ENCODE measurements at regions not wholly inside any gene's neighbourhood (a gene's known extent, or its start where the extent isn't known, plus 50 kb on each side); places are given as distances from the start of the nearest gene placed in this dataset.
"Not testable (repeated sequence)": the region's sequence is repeated elsewhere in the genome, so short reads cannot be mapped to it uniquely, and the experiment has no call there.

DNA sequence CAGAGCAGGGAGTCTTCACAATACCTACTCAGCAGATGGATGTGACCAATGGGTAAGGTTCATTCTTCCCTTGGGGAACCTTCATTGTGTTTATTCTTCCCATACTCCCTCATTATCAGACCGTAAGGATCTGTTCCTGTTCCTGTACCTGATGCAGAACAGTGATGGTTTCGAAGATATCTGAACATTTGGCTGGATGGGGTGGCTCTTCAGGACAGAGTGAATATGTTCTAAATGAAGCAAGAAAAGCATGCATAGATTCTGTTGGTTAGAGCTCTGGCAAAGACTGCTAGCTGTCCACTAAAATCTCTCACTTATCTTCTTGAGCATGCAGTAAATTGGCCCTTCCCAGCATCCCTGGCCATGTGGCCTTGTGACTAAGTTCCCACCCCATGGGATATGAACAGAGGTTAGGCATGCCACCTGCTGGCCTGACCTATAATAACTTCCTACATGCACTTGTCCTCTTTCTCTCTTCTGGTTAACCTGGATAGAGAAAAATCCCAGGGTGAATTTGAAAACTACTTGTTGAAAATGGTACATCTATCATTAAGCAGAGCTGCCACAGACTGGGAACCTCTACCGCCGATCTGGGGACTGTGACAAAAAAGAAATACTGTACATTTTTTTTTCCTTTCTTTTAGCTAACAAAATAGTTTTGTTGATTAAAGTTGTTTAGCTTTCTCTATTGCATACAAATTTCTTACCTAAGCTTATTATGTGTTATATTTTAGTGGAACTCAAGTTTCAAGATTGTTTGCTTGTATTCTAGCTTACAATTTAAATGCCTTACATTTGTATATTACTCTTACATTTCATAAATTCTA lies 60.0 kb upstream of the BANK1 start:
- DNase-seq = peak; percentile 34

- DNase-seq = no peak
Observed at GRCh38 chr4:101727238-101727637, 63.3 kb upstream of the BANK1 start.

GRCh38 chr4:101724093-101724492 lies 66.4 kb upstream of the BANK1 start:
- no peak for DNase-seq

DNA sequence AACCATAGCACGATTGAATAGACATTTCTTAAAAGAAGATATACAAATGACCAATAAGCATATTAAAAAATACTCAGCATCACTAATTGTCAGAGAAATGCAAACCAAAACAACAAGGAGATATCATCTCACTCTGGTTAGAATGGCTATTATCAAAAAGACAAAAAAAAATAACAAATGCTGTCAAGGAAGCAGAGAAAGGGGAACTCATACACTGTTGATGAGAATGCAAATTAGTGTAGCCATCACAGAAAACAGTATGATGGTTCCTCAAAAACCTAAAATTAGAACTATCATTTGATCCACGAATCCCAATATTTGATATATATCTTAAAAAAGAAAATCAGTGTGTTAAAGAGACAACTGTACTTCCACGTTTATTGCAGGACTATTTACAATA lies 71.7 kb upstream of the BANK1 start:
- DNase-seq = no peak

- DNase-seq = no peak
Observed at GRCh38 chr4:101711590-101712260, 78.8 kb upstream of the BANK1 start.

- no peak for DNase-seq
Observed at GRCh38 chr4:101710806-101711205, 79.7 kb upstream of the BANK1 start.

DNA sequence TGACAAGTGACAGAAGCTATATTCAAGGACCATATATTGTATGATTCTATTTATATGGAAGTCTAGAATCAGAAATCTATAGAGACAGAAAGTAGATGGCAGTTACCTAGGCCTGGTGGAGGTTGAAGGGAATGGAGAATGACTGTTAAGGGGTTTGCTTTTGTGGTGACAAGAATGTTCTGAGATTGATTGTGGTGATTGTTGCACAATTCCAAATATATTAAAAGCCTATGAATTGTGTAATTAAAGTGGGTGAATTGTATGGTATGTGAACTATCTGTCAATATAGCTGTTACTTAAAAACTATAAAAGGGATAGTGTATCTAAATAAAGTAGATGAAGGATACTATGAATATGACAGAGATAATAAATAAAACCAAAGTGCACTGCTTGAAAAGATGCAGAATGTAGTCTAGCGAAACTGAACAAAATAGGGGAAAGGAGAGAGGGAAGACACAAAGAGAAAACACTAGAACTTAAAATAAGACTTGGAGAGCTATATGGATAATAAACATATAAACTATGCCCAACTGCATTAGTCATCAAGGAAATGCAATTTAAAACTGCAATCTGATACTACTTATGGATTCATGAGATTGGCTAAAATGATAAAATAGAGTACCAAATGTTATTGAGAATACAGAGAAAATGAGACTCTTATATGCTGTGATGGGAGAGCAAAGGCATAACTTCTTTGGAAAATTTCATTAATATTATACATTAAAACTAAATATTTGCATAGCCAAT lies 82.1 kb upstream of the BANK1 start:
- DNase-seq = no peak

- no peak for DNase-seq
Observed at GRCh38 chr4:101707596-101707995, 82.9 kb upstream of the BANK1 start.

DNA sequence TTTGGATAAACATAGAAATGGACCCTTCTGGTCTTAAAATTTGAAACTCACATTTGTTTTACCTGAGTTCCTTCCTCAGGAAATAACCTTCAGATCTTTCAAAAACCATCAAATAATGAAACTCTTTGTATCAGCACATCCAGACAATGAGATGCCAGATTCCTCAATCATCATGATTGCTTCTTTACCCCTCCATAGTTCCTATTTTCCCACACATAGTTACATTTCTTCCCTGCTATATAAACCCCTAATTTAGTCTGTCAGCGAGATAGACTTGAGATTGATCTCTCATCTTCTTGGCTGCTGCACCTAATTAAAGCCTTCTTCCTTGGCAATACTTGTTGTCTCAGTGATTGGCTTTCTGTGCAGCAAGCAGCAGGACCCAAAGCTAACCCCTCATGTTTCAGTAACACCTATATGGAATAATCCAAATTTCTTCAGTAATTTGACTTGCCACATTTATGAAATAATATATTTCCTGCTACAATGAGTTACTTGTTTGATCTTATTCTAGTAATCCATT lies 83.9 kb upstream of the BANK1 start:
- DNase-seq = no peak

- no peak for DNase-seq
Observed at GRCh38 chr4:101701551-101701950, 89.0 kb upstream of the BANK1 start.

- no peak for DNase-seq
Observed at GRCh38 chr4:101699441-101700124, 90.9 kb upstream of the BANK1 start.

- DNase-seq = no peak
Observed at GRCh38 chr4:101697266-101697665, 93.3 kb upstream of the BANK1 start.

GRCh38 chr4:101696276-101697010 lies 94.1 kb upstream of the BANK1 start:
- DNase-seq = no peak

- no peak for DNase-seq
Observed at GRCh38 chr4:101695176-101695575, 95.4 kb upstream of the BANK1 start.

DNA sequence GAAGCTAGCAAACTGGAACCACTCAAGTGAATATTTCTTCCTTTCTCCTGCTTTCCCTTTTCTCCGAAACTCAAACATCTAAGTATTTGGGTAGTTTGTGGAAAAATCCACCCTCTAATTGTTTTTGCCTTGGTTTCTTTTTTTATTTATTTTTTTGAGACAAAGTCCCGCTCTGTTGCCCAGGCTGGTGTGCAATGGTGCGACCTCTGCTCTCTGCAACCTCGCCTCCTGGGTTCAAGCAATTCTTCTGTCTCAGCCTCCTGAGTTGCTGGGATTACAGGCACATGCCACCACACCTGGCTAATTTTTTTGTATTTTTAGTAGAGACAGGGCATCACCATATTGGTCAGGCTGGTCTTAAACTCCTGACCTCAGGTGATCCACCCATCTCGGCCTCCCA lies 96.1 kb upstream of the BANK1 start:
- not testable (repeated sequence) for DNase-seq

GRCh38 chr4:101693842-101694398 lies 96.6 kb upstream of the BANK1 start:
- no peak for DNase-seq

DNA sequence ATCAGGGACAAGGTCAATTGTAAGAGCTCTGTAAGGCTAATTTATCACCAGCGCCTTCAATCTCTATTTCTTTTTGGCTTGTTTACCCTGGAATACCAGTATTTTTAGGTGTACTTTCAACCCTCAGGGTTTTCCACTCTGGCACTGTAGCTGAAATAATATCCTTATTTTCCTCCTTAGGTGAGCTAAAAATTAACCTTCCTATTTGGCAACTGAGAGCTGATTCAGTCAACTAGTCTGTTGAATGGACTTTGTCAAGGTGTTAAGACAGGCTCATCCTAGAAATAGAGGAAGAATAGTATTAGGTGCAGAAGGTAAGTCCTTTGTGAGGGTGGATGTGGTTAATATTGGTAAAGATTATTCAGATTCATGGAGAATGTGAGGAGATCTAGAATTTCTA lies 101.3 kb upstream of the BANK1 start:
- no peak for DNase-seq

DNA sequence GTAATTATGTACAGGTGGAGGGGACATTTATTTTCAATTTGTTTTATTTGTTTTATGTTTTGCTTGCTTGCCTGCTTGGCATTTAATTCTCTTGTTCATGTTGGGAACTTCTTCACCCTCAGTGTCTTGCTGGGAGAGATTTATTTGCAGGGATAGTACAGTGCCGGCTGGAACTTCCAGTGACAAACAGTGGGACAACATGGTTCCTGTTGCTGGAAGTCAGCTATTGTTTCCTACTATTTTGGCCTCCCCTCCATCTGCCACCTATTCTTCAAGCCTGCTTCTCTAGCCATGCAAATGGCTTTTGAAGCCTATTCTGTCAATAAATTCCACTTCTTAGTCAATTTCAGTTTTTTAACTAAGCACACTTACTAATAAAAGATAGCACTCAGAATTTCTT lies 105.4 kb upstream of the BANK1 start:
- DNase-seq = no peak

DNA sequence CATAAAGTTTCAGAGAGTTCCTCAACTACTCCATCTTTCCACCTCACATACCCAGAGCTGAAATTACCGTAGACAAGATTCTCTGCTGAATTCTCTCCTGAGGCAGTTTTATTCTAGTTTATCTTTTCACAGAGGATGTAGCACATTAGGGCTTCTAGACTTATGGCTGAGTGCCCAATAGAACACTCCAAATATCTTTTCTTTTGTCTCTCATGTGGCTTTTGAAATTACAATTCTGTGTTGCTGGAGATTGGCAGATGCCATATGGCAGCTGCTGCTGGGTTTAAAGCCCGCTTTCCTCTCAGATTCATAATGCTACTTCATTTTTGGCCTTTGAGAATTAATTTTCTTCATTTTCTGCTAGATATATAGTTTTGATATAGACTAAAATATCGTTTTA lies 107.6 kb upstream of the BANK1 start:
- DNase-seq = no peak

DNA sequence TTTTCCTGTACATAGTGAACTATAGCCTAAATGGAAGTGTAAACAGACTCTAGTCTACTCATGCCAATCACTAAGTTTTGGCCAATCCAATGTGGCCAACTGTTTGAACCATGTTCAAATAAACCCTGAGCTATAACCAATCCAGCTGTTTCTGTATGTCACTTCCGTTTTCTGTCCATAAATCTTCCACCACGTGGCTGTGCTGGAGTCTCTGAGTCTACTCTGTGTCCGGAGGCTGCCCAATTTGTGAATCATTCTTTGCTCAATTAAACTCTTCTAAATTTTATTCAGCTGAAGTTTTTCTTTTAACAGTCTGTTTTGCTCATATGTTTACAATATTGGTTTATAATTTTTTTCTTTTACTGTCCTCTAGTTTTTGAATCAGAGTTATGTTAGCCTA lies 112.3 kb upstream of the BANK1 start:
- no peak for DNase-seq

DNA sequence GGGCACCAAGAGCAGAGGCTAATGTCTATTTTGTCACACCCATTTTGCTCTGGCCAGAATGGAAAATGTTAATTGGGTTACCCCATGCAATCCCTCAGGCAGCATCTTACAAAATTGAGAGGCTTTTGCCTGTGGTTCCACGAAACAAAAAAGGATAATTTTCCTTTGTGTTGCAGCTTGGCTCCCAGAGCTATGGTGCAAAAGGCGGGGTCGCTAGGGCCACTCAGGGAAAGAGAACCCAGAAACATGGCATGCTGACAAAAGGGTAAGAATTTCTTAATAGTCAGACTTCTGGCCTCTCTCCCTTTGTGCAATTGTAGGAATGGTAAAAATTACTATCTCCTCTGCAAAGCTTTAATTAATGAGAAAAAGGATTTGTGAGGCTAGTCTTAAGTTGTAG lies 119.6 kb upstream of the BANK1 start:
- DNase-seq = no peak

GRCh38 chr4:101670370-101670769 lies 120.2 kb upstream of the BANK1 start:
- no peak for DNase-seq

All from left hindlimb (tissue), 1 donor.